ENCODE measurements at regions not wholly inside any gene's neighbourhood (a gene's known extent, or its start where the extent isn't known, plus 50 kb on each side); places are given as distances from the start of the nearest gene placed in this dataset.

- TF ChIP-seq, protein P1, sequence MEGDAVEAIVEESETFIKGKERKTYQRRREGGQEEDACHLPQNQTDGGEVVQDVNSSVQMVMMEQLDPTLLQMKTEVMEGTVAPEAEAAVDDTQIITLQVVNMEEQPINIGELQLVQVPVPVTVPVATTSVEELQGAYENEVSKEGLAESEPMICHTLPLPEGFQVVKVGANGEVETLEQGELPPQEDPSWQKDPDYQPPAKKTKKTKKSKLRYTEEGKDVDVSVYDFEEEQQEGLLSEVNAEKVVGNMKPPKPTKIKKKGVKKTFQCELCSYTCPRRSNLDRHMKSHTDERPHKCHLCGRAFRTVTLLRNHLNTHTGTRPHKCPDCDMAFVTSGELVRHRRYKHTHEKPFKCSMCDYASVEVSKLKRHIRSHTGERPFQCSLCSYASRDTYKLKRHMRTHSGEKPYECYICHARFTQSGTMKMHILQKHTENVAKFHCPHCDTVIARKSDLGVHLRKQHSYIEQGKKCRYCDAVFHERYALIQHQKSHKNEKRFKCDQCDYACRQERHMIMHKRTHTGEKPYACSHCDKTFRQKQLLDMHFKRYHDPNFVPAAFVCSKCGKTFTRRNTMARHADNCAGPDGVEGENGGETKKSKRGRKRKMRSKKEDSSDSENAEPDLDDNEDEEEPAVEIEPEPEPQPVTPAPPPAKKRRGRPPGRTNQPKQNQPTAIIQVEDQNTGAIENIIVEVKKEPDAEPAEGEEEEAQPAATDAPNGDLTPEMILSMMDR (IDR thresholded peaks at IDR 0.05), result no peak
- TF ChIP-seq POLR2A (IDR thresholded peaks at IDR 0.05), result no peak
These were observed 108.2 kb upstream of the IFNE start for GRCh38 chr9:21590058-21590996.
